ENCODE measurements at regions not wholly inside any gene's neighbourhood (a gene's known extent, or its start where the extent isn't known, plus 50 kb on each side); places are given as distances from the start of the nearest gene placed in this dataset.

GRCh38 chr13:82625717-82626116 lies 1256.6 kb downstream of the SLITRK1 start:
- Histone ChIP-seq H4K5ac (ENCODE audit: low read depth, low read length) (no peak overlapping the region), H3K27ac (ENCODE audit: insufficient read depth, low read length) (no peak overlapping the region), H3K18ac (ENCODE audit: low read depth, low read length) (no peak overlapping the region), H2BK5ac (ENCODE audit: low read depth, low read length, poor library complexity, severe bottlenecking) (no peak overlapping the region), H3K56ac (ENCODE audit: extremely low read depth, insufficient read depth, low read length) (no peak overlapping the region), H2AK5ac (ENCODE audit: low read depth, low read length) (no peak overlapping the region), H3K23ac (ENCODE audit: low read depth, low read length) (no peak overlapping the region), H4K91ac (ENCODE audit: insufficient read depth, low read depth, low read length) (no peak overlapping the region), H2BK20ac (ENCODE audit: low read depth, low read length) (no peak overlapping the region), H3K9me1 (ENCODE audit: insufficient read depth, low read length) (no peaks in the 10 kb centered on the region), H3K27me3 (ENCODE audit: control insufficient read depth, insufficient read depth, low read length) (no peaks in the 10 kb centered on the region), H3K79me1 (ENCODE audit: low read depth in 1 of 2, low read length in 2 of 2) (no peaks in the 10 kb centered on the region), H2AFZ (replicated peaks; ENCODE audit: low read length, poor library complexity) (no peak overlapping the region), H3K4me2 (ENCODE audit: low read depth, low read length) (no peak overlapping the region), H2AK9ac (replicated peaks; ENCODE audit: low read depth, low read length, poor library complexity) (no peak overlapping the region), H4K20me1 (ENCODE audit: insufficient read depth, low read length) (no peaks in the 10 kb centered on the region), H3K4me1 (ENCODE audit: control insufficient read depth, insufficient read depth, low read length) (no peaks in the 10 kb centered on the region), H3K4ac (ENCODE audit: low read depth, low read length) (no peak overlapping the region), H3K9me3 (ENCODE audit: control insufficient read depth, insufficient read depth, low read length) (no peaks in the 10 kb centered on the region), H2BK15ac (ENCODE audit: low read depth, low read length) (no peak overlapping the region), H3K9ac (ENCODE audit: low read depth, low read length) (no peak overlapping the region), H3K14ac (replicated peaks; ENCODE audit: low read depth, low read length) (no peak overlapping the region), H2BK120ac (ENCODE audit: low read depth, low read length) (0 out of 2 replicates have a peak overlapping the region, but pooled peaks have one; percentile 2), H3K4me3 (ENCODE audit: insufficient read depth, low read depth, low read length) (no peak overlapping the region), H4K8ac (ENCODE audit: low read depth in 2 of 2, low read length in 2 of 2) (no peak overlapping the region), H3K36me3 (ENCODE audit: control insufficient read depth, insufficient read depth, low read length) (no peaks in the 10 kb centered on the region)
- in situ Hi-C loops (cut with MboI; ENCODE audit: low sequenced_read_pairs) (no loop called here), intact Hi-C loops (cut with micrococcal nuclease) (no loop called here), dilution Hi-C loops (cut with HindIII; ENCODE audit: low sequenced_read_pairs, unreplicated experiment) (no loop called here)
- no CpG with 5 or more reads among the region's 3 CpGs for whole genome bisulfite sequencing, 2 experiments (ENCODE audit: extremely low coverage in 2 of 2, insufficient read length in 1 of 2)
- BruUV-seq (replicated peaks), result no TSS peak
- ChIA-PET POLR2A (ENCODE audit: unreplicated experiment) (no interaction called here), CTCF (no interaction called here)
- DNase-seq (no peak), ATAC-seq (ENCODE audit: low read depth) (no peak)
- TF ChIP-seq USF2 (IDR thresholded peaks at IDR 0.05; ENCODE audit: low read depth, low read length), result no peak
- no peak for TF ChIP-seq POLR2A (IDR thresholded peaks at IDR 0.05; ENCODE audit: low read depth, low read length)
- no peak for TF ChIP-seq BHLHE40 (IDR thresholded peaks at IDR 0.05; ENCODE audit: low read depth, low read length)
- TF ChIP-seq MAZ (IDR thresholded peaks at IDR 0.05; ENCODE audit: borderline replicate concordance, low read depth, low read length), result no peak
- no peak for TF ChIP-seq MAFK (IDR thresholded peaks at IDR 0.05; ENCODE audit: low read depth, low read length)
- no peak for TF ChIP-seq CHD1 (IDR thresholded peaks at IDR 0.05; ENCODE audit: low read depth, low read length)
- TF ChIP-seq SMC3 (IDR thresholded peaks at IDR 0.05; ENCODE audit: low read depth, low read length), result no peak

All from IMR-90 (cell line).